NB4 (cell line): ENCODE measurements at regions not wholly inside any gene's neighbourhood (a gene's known extent, or its start where the extent isn't known, plus 50 kb on each side); places are given as distances from the start of the nearest gene placed in this dataset.

Source experiments
- CTCF ChIP-seq: IDR thresholded peaks from one replicate; pipeline ENCODE4 v1.5.1; 2012; ENCODE audit warnings: low read depth, low read length
- MYC ChIP-seq: IDR thresholded peaks from 2 replicates; pipeline ENCODE4 v1.6.1; 2011; ENCODE audit warnings: low read depth, low read length
- POLR2A ChIP-seq: IDR thresholded peaks from 2 replicates; pipeline ENCODE4 v1.6.1; 2011; ENCODE audit warnings: mild to moderate bottlenecking; ENCODE audit not compliant: insufficient read length; ENCODE audit errors: extremely low read depth

DNA sequence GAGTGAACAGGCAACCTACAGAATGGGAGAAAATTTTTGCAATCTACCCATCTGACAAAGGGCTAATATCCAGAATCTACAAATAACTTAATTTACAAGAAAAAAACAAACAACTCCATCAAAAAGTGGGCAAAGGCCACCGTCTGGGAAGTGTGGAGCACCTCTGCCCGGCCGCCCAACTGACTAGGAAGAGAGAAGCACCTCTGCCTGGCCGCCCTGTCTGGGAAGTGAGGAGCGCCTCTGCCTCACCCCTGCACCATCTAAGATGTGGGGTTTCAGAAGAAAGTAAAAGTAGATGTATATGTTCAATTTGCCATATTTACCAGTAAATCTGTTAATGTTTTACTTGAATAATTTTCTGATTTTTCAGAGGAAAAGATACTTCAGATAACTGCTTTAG, 108.1 kb upstream of the TMEM161B start:
- TF ChIP-seq CTCF = no peak
- TF ChIP-seq POLR2A = no peak
- no peak for TF ChIP-seq MYC
